Pancreas (tissue), 10 donors: ENCODE measurements at regions not wholly inside any gene's neighbourhood (a gene's known extent, or its start where the extent isn't known, plus 50 kb on each side); places are given as distances from the start of the nearest gene placed in this dataset.

Experiments used
- ATAC-seq, 4 donors: fragments of 200-7000 bp; cut with Tn5 transposase; one replicate each; pipeline versions ENCODE4 v1.8.0 to v1.9.1; 2020; ENCODE audit warnings: mild to moderate bottlenecking in 4 of 4, moderate library complexity in 4 of 4
- DNase-seq, 6 donors: peaks; one replicate each; pipeline ENCODE4 v3.0.0-alpha.2; 2020
- FAIRE-seq: peaks from 2 replicates; lab custom pipeline; 2012; peaks lifted over from hg19 to GRCh38; lab: Jason Lieb, UNC
- H3K27ac ChIP-seq, 4 donors: fragments of 200-600 bp; sonication (generic); 1 replicate in 3 of 4; 2 replicates in 1 of 4; pipeline versions ENCODE4 v1.5.0 to v1.8.0; 2020
- H3K27me3 ChIP-seq, 4 donors: fragments of 200-600 bp; one replicate each; pipeline ENCODE4 v1.8.0; 2021
- H3K36me3 ChIP-seq, 3 donors: fragments of 200-600 bp; sonication (generic) in 1 of 3; one replicate each; pipeline versions ENCODE4 v1.5.0 to v1.8.0; 2020 to 2021
- H3K4me1 ChIP-seq, 3 donors: fragments of 200-600 bp; one replicate each; pipeline ENCODE4 v1.8.0; 2021
- H3K4me3 ChIP-seq, 4 donors: fragments of 200-600 bp; sonication (generic) in 2 of 4; one replicate each; pipeline versions ENCODE4 v1.5.0 to v1.8.0; 2020 to 2021
- H3K9me3 ChIP-seq, 4 donors: fragments of 200-600 bp; one replicate each; pipeline ENCODE4 v1.8.0; 2021
- WGBS, 2 donors: extraction: QIAGEN DNeasy Blood & Tissue Kit; methylation state at CpG; one replicate each; pipeline ENCODE4 v1.1.7; 2013; 5-methylcytosine and 5-hydroxymethylcytosine counted together
- intact Hi-C, 3 donors: fragments of 100-400 bp; cut with DNase I; formaldehyde crosslinking; loops; one replicate each; pipeline versions ENCODE4 v1.11.1 to v1.14.2; 2022
- TF ChIP-seq, protein P1 (sequence below), 4 donors: fragments of 200-600 bp; sonication (generic) in 3 of 4; IDR thresholded peaks; one replicate each; pipeline versions ENCODE4 v1.5.0 to v1.8.0; 2021; ENCODE audit warnings: antibody characterized with exemption in 4 of 4
- donor health status: healthy with polysubstance abuse.
- donor health status: DM: no; HTN: no; CAD: no; lungs with moderate emphysema.
- donor health status: DM: no; HTN: no; CAD: no.
- donor health status: control.
- donor health status: control.
- donor health status: Bipolar disorder and iron deficiency.
- donor health status: DM: yes; HTN: yes; CAD: no.
- donor health status: DM: no; HTN: no; CAD: no.
- donor health status: DM: no; HTN: no; CAD: no.
- donor health status: DM: yes; HTN: yes; CAD: no.

DNA sequence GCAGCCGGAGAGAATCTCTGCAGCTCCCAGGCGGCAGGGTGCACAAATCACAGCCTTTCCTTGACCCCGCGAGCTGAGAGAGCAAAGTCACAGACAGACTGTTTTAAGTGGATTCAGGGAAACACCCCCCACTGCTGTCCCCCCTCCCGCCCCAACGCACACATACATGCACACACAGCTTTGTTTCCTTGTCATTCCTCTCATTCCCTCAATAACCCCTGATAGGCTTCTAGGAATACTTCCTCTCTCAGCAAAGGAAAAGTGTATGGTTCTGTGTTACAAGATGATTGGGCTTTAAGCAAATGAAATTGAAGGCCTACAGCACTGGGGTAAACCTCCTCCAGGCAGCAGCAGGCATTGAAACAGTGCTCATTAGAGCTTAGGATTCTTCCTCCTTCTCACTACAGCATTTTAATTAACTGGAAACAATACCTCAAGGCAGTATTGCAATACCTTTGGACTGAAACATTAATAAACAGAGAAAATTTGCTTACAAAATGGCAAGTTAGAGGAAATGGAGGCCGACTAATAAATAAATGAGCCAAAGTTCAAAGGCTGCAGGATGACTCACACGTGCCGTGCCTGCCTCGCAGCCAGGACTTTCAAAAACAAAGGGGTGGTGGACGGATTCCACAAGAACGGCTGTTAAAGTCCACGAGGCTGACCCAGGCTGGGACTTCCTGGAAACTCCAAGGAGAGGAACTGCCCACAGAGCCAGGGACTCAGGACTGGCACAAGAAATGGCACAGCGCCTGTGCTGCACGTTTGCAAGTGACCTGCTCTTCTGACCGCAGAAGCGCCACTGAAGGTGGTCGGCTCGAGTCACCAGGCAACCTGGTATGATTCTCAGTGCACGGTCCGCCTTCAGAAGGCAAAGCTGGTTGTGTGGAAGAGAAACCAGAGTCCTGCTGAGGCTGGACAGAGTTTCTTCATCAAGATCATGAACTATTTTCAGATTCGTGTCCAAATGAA is 236.2 kb downstream of the SYK start:
- Histone ChIP-seq H3K4me3 (no peak overlapping the region), H3K4me1 (peaks cover 7 to 14% (median 9%) of the 10 kb centered on the region in 3 donors), H3K9me3 (no peaks in the 10 kb centered on the region), H3K36me3 (no peaks in the 10 kb centered on the region), H3K27me3 (no peaks in the 10 kb centered on the region), H3K27ac (peak overlapping the region in 3 of 4 donors; percentile 7 to 79 (median 15))
- no peak for FAIRE-seq
- DNase-seq, result peak in 5 of 6 donors; percentile 66 to 79 (median 72)
- intact Hi-C loops, result loop anchor here in 2 of 3 donors (5.0 to 10.0 kb wide), 3 partner anchors 117 to 1463 kb away; no protein-coding TSS in a partner anchor
- peak; percentile 77 to 86 (median 84) for ATAC-seq
- 39 to 40% methylated on average over 22 of the region's 22 CpGs for WGBS, 2 donors
- TF ChIP-seq, protein P1, sequence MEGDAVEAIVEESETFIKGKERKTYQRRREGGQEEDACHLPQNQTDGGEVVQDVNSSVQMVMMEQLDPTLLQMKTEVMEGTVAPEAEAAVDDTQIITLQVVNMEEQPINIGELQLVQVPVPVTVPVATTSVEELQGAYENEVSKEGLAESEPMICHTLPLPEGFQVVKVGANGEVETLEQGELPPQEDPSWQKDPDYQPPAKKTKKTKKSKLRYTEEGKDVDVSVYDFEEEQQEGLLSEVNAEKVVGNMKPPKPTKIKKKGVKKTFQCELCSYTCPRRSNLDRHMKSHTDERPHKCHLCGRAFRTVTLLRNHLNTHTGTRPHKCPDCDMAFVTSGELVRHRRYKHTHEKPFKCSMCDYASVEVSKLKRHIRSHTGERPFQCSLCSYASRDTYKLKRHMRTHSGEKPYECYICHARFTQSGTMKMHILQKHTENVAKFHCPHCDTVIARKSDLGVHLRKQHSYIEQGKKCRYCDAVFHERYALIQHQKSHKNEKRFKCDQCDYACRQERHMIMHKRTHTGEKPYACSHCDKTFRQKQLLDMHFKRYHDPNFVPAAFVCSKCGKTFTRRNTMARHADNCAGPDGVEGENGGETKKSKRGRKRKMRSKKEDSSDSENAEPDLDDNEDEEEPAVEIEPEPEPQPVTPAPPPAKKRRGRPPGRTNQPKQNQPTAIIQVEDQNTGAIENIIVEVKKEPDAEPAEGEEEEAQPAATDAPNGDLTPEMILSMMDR (IDR thresholded peaks at IDR 0.05), result no peak

DNA sequence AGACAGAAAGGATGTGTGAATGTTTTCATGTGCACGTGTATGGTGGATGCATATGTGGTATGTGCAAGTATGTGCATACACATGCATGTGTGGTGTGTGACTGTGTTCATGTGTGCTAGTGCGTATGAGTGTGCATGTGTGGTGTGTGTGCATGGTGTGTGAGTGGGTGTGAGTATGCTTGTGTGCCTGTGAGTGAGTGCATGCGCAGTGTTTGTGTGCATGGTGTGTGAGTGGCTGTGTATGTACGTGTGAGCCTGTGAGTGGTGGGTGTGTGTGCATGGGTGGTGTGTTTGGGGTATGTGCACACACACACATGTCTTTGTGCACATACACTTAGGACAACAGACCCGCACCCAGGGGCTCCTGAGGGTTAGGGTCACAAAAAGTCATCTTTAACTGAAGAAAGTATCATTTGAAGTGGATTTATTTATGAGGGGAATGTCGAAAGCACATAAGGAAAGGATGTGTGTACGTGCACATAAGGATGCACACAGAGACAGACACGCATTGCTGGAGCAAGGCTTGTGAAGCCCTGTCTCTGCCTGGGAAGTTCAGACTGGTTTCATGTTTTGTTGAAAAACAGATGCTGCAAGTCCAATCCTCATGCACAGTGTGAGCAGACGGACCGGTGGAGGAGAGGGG is 237.0 kb downstream of the SYK start:
- FAIRE-seq, result no peak
- intact Hi-C loops, result loop anchor here in 2 of 3 donors (5.0 to 10.0 kb wide), 3 partner anchors 116 to 1464 kb away; no protein-coding TSS in a partner anchor
- Histone ChIP-seq H3K36me3 (no peaks in the 10 kb centered on the region), H3K9me3 (no peaks in the 10 kb centered on the region), H3K27ac (peak overlapping the region in 2 of 4 donors; percentile 15 to 79), H3K4me3 (no peak overlapping the region), H3K4me1 (peaks cover 7 to 14% (median 9%) of the 10 kb centered on the region in 3 donors), H3K27me3 (no peaks in the 10 kb centered on the region)
- TF ChIP-seq, protein P1 (IDR thresholded peaks at IDR 0.05), result no peak
- WGBS, 2 donors, result 91 to 93% methylated on average over 10 of the region's 10 CpGs
- no peak for DNase-seq
- ATAC-seq, result no peak

DNA sequence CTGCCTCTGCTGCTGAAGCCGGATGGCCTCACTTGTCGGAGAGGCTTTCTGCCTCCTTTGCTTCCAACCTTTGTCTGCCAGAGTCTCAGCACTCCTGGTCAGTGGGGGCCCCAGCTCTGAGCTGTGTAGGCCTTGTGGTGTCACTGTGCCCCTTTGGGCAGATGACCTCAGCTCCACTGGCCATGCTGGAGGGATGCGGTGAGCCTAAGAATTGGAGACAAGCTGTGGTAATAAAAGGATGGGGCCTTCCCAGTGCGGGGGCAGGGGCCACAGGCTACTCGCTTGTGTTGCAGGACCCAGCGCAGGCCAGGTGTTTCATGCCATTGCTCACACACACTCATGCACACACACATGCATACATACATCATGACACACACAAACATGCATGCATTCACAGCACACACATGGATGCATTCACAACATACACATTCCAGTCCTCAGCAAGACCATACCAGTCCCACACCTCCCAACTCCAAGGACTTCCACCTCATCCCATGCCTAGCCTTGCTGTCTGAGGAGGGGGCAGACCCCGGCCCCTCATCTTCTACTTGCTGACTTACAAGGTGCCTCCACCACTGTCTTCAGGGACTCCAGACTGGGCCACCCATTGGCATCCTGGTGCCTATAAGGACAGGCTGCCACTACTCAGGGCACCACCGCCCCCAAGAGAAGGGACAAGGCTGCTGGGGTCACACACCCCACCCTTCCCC is 237.7 kb downstream of the SYK start:
- Histone ChIP-seq H3K4me3 (no peak overlapping the region), H3K36me3 (no peaks in the 10 kb centered on the region), H3K27me3 (no peaks in the 10 kb centered on the region), H3K9me3 (no peaks in the 10 kb centered on the region), H3K4me1 (peaks cover 7 to 14% (median 9%) of the 10 kb centered on the region in 3 donors), H3K27ac (no peak overlapping the region)
- FAIRE-seq (no peak), DNase-seq (no peak), ATAC-seq (no peak)
- WGBS, 2 donors, result 95 to 96% methylated on average over 8 of the region's 8 CpGs
- intact Hi-C loops, result loop anchor here in 2 of 3 donors (5.0 to 10.0 kb wide), 3 partner anchors 116 to 1464 kb away; no protein-coding TSS in a partner anchor
- TF ChIP-seq, protein P1 (IDR thresholded peaks at IDR 0.05), result no peak

DNA sequence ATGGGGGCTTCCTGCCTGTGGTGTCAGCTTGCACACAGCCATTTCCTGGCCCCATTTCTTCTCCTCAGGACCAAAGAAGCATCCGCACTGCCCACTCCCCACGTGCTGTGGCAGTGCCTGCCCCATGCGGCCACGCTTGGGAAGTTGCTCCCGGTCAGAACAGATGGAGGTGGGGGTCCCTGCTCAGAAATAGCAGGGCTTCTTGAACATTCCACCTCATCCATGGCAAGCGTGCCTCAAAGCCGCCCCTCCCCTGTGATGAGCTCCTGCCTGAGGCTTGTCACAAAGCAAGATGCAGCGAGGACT is 238.2 kb downstream of the SYK start:
- no peaks in the 10 kb centered on the region for H3K36me3 ChIP-seq
- H3K4me3 ChIP-seq, result no peak overlapping the region
- 91 to 95% methylated on average over 8 of the region's 8 CpGs for WGBS, 2 donors
- TF ChIP-seq, protein P1 (IDR thresholded peaks at IDR 0.05), result no peak
- no peaks in the 10 kb centered on the region for H3K9me3 ChIP-seq
- H3K27ac ChIP-seq, result no peak overlapping the region
- peaks cover 7 to 14% (median 9%) of the 10 kb centered on the region in 3 donors for H3K4me1 ChIP-seq
- no peaks in the 10 kb centered on the region for H3K27me3 ChIP-seq
- ATAC-seq, result no peak
- no peak for FAIRE-seq
- DNase-seq, result no peak
- intact Hi-C loops, result loop anchor here in 2 of 3 donors (5.0 to 10.0 kb wide), 3 partner anchors 115 to 1465 kb away; no protein-coding TSS in a partner anchor
